Astrocyte (in vitro differentiated cells and primary cell): ENCODE measurements at regions not wholly inside any gene's neighbourhood (a gene's known extent, or its start where the extent isn't known, plus 50 kb on each side); places are given as distances from the start of the nearest gene placed in this dataset.

Source experiments
- DNase-seq: peaks from one replicate; pipeline ENCODE4 v3.0.0-alpha.2; 2010; ENCODE audit warnings: low read depth
- FAIRE-seq: peaks from 2 replicates; lab custom pipeline; 2011; peaks lifted over from hg19 to GRCh38; lab: Jason Lieb, UNC
- H2AFZ ChIP-seq: 2 replicates; pipeline ENCODE4 v1.6.0; 2012; ENCODE audit warnings: low read depth, low read length, inconsistent platforms
- H3K27ac ChIP-seq: 2 replicates; pipeline ENCODE4 v1.5.1; 2011; ENCODE audit warnings: low read depth, low read length, inconsistent platforms
- H3K27me3 ChIP-seq: 2 replicates; pipeline ENCODE4 v1.6.0; 2011; ENCODE audit warnings: low read length, inconsistent platforms; ENCODE audit not compliant: insufficient read depth
- H3K36me3 ChIP-seq: 2 replicates; pipeline ENCODE4 v1.5.1; 2011; ENCODE audit warnings: low read length, inconsistent platforms; ENCODE audit not compliant: insufficient read depth
- H3K4me1 ChIP-seq: 2 replicates; pipeline ENCODE4 v1.5.1; 2011; ENCODE audit warnings: low read length, inconsistent platforms; ENCODE audit not compliant: insufficient read depth
- H3K4me2 ChIP-seq: 2 replicates; pipeline ENCODE4 v1.6.0; 2012; ENCODE audit warnings: low read length, inconsistent platforms
- H3K4me3 ChIP-seq: 2 replicates; pipeline ENCODE4 v1.5.1; 2011; ENCODE audit warnings: low read depth, mild to moderate bottlenecking, low read length, inconsistent platforms; ENCODE audit not compliant: insufficient read depth
- H3K79me2 ChIP-seq: 2 replicates; pipeline ENCODE4 v1.6.0; 2012; ENCODE audit warnings: mild to moderate bottlenecking, low read length, inconsistent platforms; ENCODE audit not compliant: insufficient read depth
- H3K9ac ChIP-seq: 2 replicates; pipeline ENCODE4 v1.6.0; 2012; ENCODE audit warnings: mild to moderate bottlenecking, low read length, inconsistent platforms
- H3K9me3 ChIP-seq: 2 replicates; pipeline ENCODE4 v1.5.1; 2012; ENCODE audit warnings: low read depth, mild to moderate bottlenecking, low read length, inconsistent platforms; ENCODE audit not compliant: insufficient read depth
- H4K20me1 ChIP-seq: 2 replicates; pipeline ENCODE4 v1.6.0; 2012; ENCODE audit warnings: low read length, inconsistent platforms; ENCODE audit not compliant: insufficient read depth
- H3K27ac Mint-ChIP-seq: one replicate; pipeline ENCODE4 v1.8.0; 2021; ENCODE audit warnings: mild to moderate bottlenecking, mixed read lengths; ENCODE audit not compliant: unreplicated experiment
- H3K27me3 Mint-ChIP-seq: one replicate; pipeline ENCODE4 v1.8.0; 2021; ENCODE audit warnings: low read depth, mixed read lengths; ENCODE audit not compliant: unreplicated experiment
- H3K36me3 Mint-ChIP-seq: one replicate; pipeline ENCODE4 v1.8.0; 2021; ENCODE audit warnings: low read depth, mixed read lengths; ENCODE audit not compliant: unreplicated experiment
- H3K4me1 Mint-ChIP-seq: one replicate; pipeline ENCODE4 v1.8.0; 2021; ENCODE audit warnings: low read depth, mixed read lengths; ENCODE audit not compliant: unreplicated experiment
- H3K4me3 Mint-ChIP-seq: one replicate; pipeline ENCODE4 v1.8.0; 2021; ENCODE audit warnings: mild to moderate bottlenecking, moderate library complexity, mixed read lengths; ENCODE audit not compliant: unreplicated experiment
- H3K9me3 Mint-ChIP-seq: one replicate; pipeline ENCODE4 v1.8.0; 2021; ENCODE audit warnings: mild to moderate bottlenecking, mixed read lengths; ENCODE audit not compliant: unreplicated experiment
- EZH2 ChIP-seq: IDR thresholded peaks from 2 replicates; pipeline ENCODE4 v1.6.1; 2012; ENCODE audit warnings: mild to moderate bottlenecking, low read length, inconsistent platforms; ENCODE audit not compliant: insufficient read depth
- TF ChIP-seq, protein P1 (sequence below): IDR thresholded peaks from 2 replicates; pipeline ENCODE4 v1.5.1; 2011; ENCODE audit warnings: low read depth, mild to moderate bottlenecking, inconsistent platforms, low read length, moderate library complexity; ENCODE audit not compliant: insufficient read depth

- Mint-ChIP-seq H3K27ac (peak overlapping the region; percentile 37), H3K36me3 (no peaks in the 10 kb centered on the region), H3K4me1 (peaks cover 9% of the 10 kb centered on the region), H3K27me3 (no peaks in the 10 kb centered on the region), H3K4me3 (no peak overlapping the region), H3K9me3 (peaks cover 24% of the 10 kb centered on the region)
- H4K20me1 ChIP-seq, result no peaks in the 10 kb centered on the region
- no peak overlapping the region for H3K4me3 ChIP-seq
- no peaks in the 10 kb centered on the region for H3K27me3 ChIP-seq
- no peaks in the 10 kb centered on the region for H3K36me3 ChIP-seq
- FAIRE-seq, result no peak
- no peak overlapping the region for H3K27ac ChIP-seq
- H3K9me3 ChIP-seq, result no peaks in the 10 kb centered on the region
- no peaks in the 10 kb centered on the region for H3K4me1 ChIP-seq
- TF ChIP-seq EZH2, result no peak
- TF ChIP-seq, protein P1, sequence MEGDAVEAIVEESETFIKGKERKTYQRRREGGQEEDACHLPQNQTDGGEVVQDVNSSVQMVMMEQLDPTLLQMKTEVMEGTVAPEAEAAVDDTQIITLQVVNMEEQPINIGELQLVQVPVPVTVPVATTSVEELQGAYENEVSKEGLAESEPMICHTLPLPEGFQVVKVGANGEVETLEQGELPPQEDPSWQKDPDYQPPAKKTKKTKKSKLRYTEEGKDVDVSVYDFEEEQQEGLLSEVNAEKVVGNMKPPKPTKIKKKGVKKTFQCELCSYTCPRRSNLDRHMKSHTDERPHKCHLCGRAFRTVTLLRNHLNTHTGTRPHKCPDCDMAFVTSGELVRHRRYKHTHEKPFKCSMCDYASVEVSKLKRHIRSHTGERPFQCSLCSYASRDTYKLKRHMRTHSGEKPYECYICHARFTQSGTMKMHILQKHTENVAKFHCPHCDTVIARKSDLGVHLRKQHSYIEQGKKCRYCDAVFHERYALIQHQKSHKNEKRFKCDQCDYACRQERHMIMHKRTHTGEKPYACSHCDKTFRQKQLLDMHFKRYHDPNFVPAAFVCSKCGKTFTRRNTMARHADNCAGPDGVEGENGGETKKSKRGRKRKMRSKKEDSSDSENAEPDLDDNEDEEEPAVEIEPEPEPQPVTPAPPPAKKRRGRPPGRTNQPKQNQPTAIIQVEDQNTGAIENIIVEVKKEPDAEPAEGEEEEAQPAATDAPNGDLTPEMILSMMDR, result no peak
- H3K4me2 ChIP-seq, result no peak overlapping the region
- H3K79me2 ChIP-seq, result no peaks in the 10 kb centered on the region
- no peak overlapping the region for H2AFZ ChIP-seq
- H3K9ac ChIP-seq, result no peak overlapping the region
- DNase-seq, result no peak
Measured at GRCh38 chr19:20858218-20858617, 64.8 kb upstream of the ZNF85 start.

GRCh38 chr19:20858861-20859260 is 64.2 kb upstream of the ZNF85 start:
- TF ChIP-seq, protein P1, result no peak
- TF ChIP-seq EZH2, result no peak
- H3K4me3 Mint-ChIP-seq, result no peak overlapping the region
- peak overlapping the region; percentile 84 for H3K27ac Mint-ChIP-seq
- no peak for DNase-seq
- H3K4me3 ChIP-seq, result no peak overlapping the region
- H2AFZ ChIP-seq, result no peak overlapping the region
- no peaks in the 10 kb centered on the region for H3K27me3 ChIP-seq
- H3K9me3 ChIP-seq, result no peaks in the 10 kb centered on the region
- H3K9me3 Mint-ChIP-seq, result peaks cover 23% of the 10 kb centered on the region
- no peaks in the 10 kb centered on the region for H3K27me3 Mint-ChIP-seq
- H3K79me2 ChIP-seq, result no peaks in the 10 kb centered on the region
- H3K27ac ChIP-seq, result no peak overlapping the region
- no peak for FAIRE-seq
- no peaks in the 10 kb centered on the region for H3K36me3 Mint-ChIP-seq
- H3K4me1 ChIP-seq, result no peaks in the 10 kb centered on the region
- H3K9ac ChIP-seq, result no peak overlapping the region
- no peaks in the 10 kb centered on the region for H3K36me3 ChIP-seq
- peaks cover 9% of the 10 kb centered on the region for H3K4me1 Mint-ChIP-seq
- H3K4me2 ChIP-seq, result no peak overlapping the region
- H4K20me1 ChIP-seq, result no peaks in the 10 kb centered on the region

DNA sequence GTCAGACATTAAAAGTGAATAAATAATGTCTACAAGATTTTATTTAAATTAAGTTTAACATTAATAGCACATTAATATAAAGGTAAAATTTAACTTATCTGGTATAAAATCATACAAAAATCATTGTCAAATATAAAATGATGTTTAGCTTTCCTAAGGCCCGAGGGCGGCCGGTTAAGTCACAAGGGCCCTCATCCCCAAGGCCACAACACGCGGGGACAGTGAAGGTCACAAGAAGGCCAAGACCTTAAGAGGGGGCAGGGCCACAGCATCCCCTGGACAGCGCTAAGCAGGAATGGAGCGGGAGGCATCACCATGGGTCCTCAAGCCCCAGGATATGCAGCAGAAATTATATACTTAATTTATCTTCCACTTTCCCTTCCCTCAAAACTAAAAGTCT is 62.7 kb upstream of the ZNF85 start:
- H3K27ac ChIP-seq, result no peak overlapping the region
- Mint-ChIP-seq H3K27ac (no peak overlapping the region), H3K36me3 (no peaks in the 10 kb centered on the region), H3K4me1 (peaks cover 9% of the 10 kb centered on the region), H3K4me3 (no peak overlapping the region), H3K27me3 (no peaks in the 10 kb centered on the region), H3K9me3 (peaks cover 25% of the 10 kb centered on the region)
- H3K9ac ChIP-seq, result no peak overlapping the region
- H3K79me2 ChIP-seq, result no peaks in the 10 kb centered on the region
- FAIRE-seq, result no peak
- H3K4me3 ChIP-seq, result no peak overlapping the region
- H2AFZ ChIP-seq, result no peak overlapping the region
- H4K20me1 ChIP-seq, result no peaks in the 10 kb centered on the region
- TF ChIP-seq EZH2, result no peak
- TF ChIP-seq, protein P1, result no peak
- H3K4me2 ChIP-seq, result no peak overlapping the region
- H3K27me3 ChIP-seq, result no peaks in the 10 kb centered on the region
- H3K4me1 ChIP-seq, result no peaks in the 10 kb centered on the region
- H3K36me3 ChIP-seq, result no peaks in the 10 kb centered on the region
- H3K9me3 ChIP-seq, result no peaks in the 10 kb centered on the region
- DNase-seq, result no peak
